Keratinocyte (primary cell): ENCODE measurements at regions not wholly inside any gene's neighbourhood (a gene's known extent, or its start where the extent isn't known, plus 50 kb on each side); places are given as distances from the start of the nearest gene placed in this dataset.

Experiments
- DNase-seq: peaks from one replicate; pipeline ENCODE4 v3.0.0-alpha.2; 2011; ENCODE audit warnings: low read depth, missing footprints, low spot score
- FAIRE-seq: peaks from 2 replicates; lab custom pipeline; 2011; peaks lifted over from hg19 to GRCh38; lab: Jason Lieb, UNC
- H2AFZ ChIP-seq: 2 replicates; pipeline ENCODE4 v1.6.0; 2012; ENCODE audit warnings: low read length, control low read depth, inconsistent platforms; ENCODE audit not compliant: control insufficient read depth
- H3K27ac ChIP-seq: 2 replicates; pipeline ENCODE4 v1.5.1; 2011; ENCODE audit warnings: low read length; ENCODE audit not compliant: control insufficient read depth, insufficient read depth
- H3K27me3 ChIP-seq: 3 replicates; pipeline ENCODE4 v1.6.0; 2011; ENCODE audit warnings: low read length; ENCODE audit not compliant: control insufficient read depth, insufficient read depth; ENCODE audit errors: extremely low read depth
- H3K36me3 ChIP-seq, 2 experiments: 2 replicates in 1 of 2; 3 replicates in 1 of 2; pipeline ENCODE4 v1.5.1; 2011; ENCODE audit warnings: low read length in 2 of 2, mild to moderate bottlenecking in 1 of 2; ENCODE audit not compliant: control insufficient read depth in 2 of 2, insufficient read depth in 2 of 2; ENCODE audit errors: extremely low read depth in 1 of 2
- H3K4me1 ChIP-seq: 3 replicates; pipeline ENCODE4 v1.5.1; 2011; ENCODE audit warnings: low read length; ENCODE audit not compliant: control insufficient read depth, insufficient read depth; ENCODE audit errors: extremely low read depth
- H3K4me2 ChIP-seq: 3 replicates; pipeline ENCODE4 v1.6.0; 2011; ENCODE audit warnings: low read depth, low read length; ENCODE audit not compliant: control insufficient read depth, insufficient read depth; ENCODE audit errors: extremely low read depth
- H3K4me3 ChIP-seq, 3 experiments: fragments of 200-600 bp in 1 of 3; sonication (generic) in 1 of 3; 2 replicates in 2 of 3; 3 replicates in 1 of 3; pipeline ENCODE4 v1.5.1; 2011 to 2016; ENCODE audit warnings: low read length in 3 of 3, mild to moderate bottlenecking in 3 of 3, control low read depth in 2 of 3, inconsistent platforms in 1 of 3, low read depth in 1 of 3, mixed read lengths in 1 of 3, mixed run types in 1 of 3, moderate library complexity in 1 of 3; ENCODE audit not compliant: control insufficient read depth in 2 of 3, insufficient read depth in 2 of 3; ENCODE audit errors: extremely low read depth in 1 of 3
- H3K79me2 ChIP-seq: 2 replicates; pipeline ENCODE4 v1.6.0; 2012; ENCODE audit warnings: low read length; ENCODE audit not compliant: control insufficient read depth, insufficient read depth
- H3K9ac ChIP-seq: 3 replicates; pipeline ENCODE4 v1.6.0; 2011; ENCODE audit warnings: low read length; ENCODE audit not compliant: control insufficient read depth, insufficient read depth; ENCODE audit errors: extremely low read depth
- H3K9me1 ChIP-seq: 3 replicates; pipeline ENCODE4 v1.6.0; 2011; ENCODE audit warnings: low read length; ENCODE audit not compliant: control insufficient read depth, insufficient read depth; ENCODE audit errors: extremely low read depth
- H3K9me3 ChIP-seq: 2 replicates; pipeline ENCODE4 v1.5.1; 2012; ENCODE audit warnings: low read depth, low read length; ENCODE audit not compliant: control insufficient read depth
- H4K20me1 ChIP-seq: 3 replicates; pipeline ENCODE4 v1.6.0; 2011; ENCODE audit warnings: low read length; ENCODE audit not compliant: control insufficient read depth, insufficient read depth; ENCODE audit errors: extremely low read depth
- EZH2 ChIP-seq: IDR thresholded peaks from one replicate; pipeline ENCODE4 v1.6.1; 2012; ENCODE audit warnings: inconsistent platforms, mild to moderate bottlenecking, low read length, moderate library complexity
- dilution Hi-C: fragments of 300-500 bp; cut with MboI; formaldehyde crosslinking; loops from one replicate; pipeline ENCODE4 v1.7.0; 2020; ENCODE audit warnings: low sequenced_read_pairs; ENCODE audit not compliant: extremely low pct_ligation_motif_present
- TF ChIP-seq, protein P1 (sequence below), 3 experiments: IDR thresholded peaks in 1 of 3; conservative IDR thresholded peaks in 1 of 3; optimal IDR thresholded peaks in 1 of 3; 2 replicates in 2 of 3; 3 replicates in 1 of 3; pipeline versions ENCODE3 to v1.5.1; 2011; ENCODE audit warnings: low read length in 3 of 3, mild to moderate bottlenecking in 3 of 3, moderate library complexity in 2 of 3, control low read depth in 1 of 3, inconsistent platforms in 1 of 3; ENCODE audit not compliant: insufficient read depth in 2 of 3; ENCODE audit errors: extremely low read depth in 1 of 3

GRCh38 chr3:4904811-4905695, 74.2 kb upstream of the BHLHE40 start:
- H4K20me1 ChIP-seq, result no peaks in the 10 kb centered on the region
- H3K79me2 ChIP-seq, result no peaks in the 10 kb centered on the region
- no peak overlapping the region for H2AFZ ChIP-seq
- no peaks in the 10 kb centered on the region for H3K9me3 ChIP-seq
- peaks cover 3% of the 10 kb centered on the region for H3K9me1 ChIP-seq
- peak overlapping the region; percentile 38 for H3K27ac ChIP-seq
- FAIRE-seq, result peak; percentile 69
- no peak overlapping the region for H3K4me3 ChIP-seq
- H3K4me1 ChIP-seq, result peaks cover 22% of the 10 kb centered on the region
- no peak for TF ChIP-seq EZH2
- TF ChIP-seq, protein P1, sequence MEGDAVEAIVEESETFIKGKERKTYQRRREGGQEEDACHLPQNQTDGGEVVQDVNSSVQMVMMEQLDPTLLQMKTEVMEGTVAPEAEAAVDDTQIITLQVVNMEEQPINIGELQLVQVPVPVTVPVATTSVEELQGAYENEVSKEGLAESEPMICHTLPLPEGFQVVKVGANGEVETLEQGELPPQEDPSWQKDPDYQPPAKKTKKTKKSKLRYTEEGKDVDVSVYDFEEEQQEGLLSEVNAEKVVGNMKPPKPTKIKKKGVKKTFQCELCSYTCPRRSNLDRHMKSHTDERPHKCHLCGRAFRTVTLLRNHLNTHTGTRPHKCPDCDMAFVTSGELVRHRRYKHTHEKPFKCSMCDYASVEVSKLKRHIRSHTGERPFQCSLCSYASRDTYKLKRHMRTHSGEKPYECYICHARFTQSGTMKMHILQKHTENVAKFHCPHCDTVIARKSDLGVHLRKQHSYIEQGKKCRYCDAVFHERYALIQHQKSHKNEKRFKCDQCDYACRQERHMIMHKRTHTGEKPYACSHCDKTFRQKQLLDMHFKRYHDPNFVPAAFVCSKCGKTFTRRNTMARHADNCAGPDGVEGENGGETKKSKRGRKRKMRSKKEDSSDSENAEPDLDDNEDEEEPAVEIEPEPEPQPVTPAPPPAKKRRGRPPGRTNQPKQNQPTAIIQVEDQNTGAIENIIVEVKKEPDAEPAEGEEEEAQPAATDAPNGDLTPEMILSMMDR (optimal IDR thresholded peaks at IDR 0.05 in 1 of 3, IDR thresholded peaks at IDR 0.05 in 1 of 3, conservative IDR thresholded peaks at IDR 0.05 in 1 of 3; ENCODE audit: extremely low read depth in 1 of 3, insufficient read depth in 2 of 3, low read length in 3 of 3), result no peak
- peak; percentile 46 for DNase-seq
- H3K36me3 ChIP-seq, result no peaks in the 10 kb centered on the region
- H3K9ac ChIP-seq, result peak overlapping the region; percentile 40
- no peaks in the 10 kb centered on the region for H3K27me3 ChIP-seq
- H3K4me2 ChIP-seq, result peak overlapping the region; percentile 64
- dilution Hi-C loops, result no loop called here

DNA sequence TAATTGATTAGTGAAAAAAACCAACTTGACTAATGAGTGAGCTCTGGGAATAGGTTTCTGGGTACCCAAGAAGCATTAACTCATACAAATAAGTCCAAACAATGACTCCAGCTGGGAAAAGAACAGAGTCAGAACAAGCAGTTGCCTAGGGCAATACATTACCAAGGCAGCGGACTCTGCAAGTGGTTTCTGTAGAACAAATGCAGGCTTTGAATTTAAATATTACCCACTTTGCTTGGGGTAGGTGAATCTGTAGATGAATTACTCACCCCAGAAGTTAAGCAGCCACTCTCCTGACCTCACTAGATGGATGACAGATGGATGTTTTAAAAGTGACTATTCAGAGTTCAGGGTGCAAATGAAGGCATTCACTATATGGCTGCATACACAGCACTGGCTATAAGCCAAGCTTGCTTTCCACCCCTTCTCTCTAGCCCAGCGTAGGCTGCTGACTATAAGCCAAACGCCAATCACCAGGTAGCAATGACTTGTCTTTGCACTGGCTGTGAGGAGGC, 73.1 kb upstream of the BHLHE40 start:
- DNase-seq, result peak; percentile 85

More for the DNA sequence above, 73.1 kb upstream of the BHLHE40 start:
- no peaks in the 10 kb centered on the region for H4K20me1 ChIP-seq
- H3K4me2 ChIP-seq, result peak overlapping the region; percentile 64
- FAIRE-seq, result peak; percentile 87
- H3K4me1 ChIP-seq, result peaks cover 22% of the 10 kb centered on the region
- dilution Hi-C loops, result no loop called here
- no peak overlapping the region for H2AFZ ChIP-seq
- no peaks in the 10 kb centered on the region for H3K79me2 ChIP-seq
- H3K9me3 ChIP-seq, result no peaks in the 10 kb centered on the region
- H3K27me3 ChIP-seq, result no peaks in the 10 kb centered on the region
- H3K36me3 ChIP-seq, result no peaks in the 10 kb centered on the region
- no peak overlapping the region for H3K4me3 ChIP-seq
- H3K9ac ChIP-seq, result no peak overlapping the region
- H3K27ac ChIP-seq, result peak overlapping the region; percentile 38
- TF ChIP-seq, protein P1 (optimal IDR thresholded peaks at IDR 0.05 in 1 of 3, IDR thresholded peaks at IDR 0.05 in 1 of 3, conservative IDR thresholded peaks at IDR 0.05 in 1 of 3; ENCODE audit: extremely low read depth in 1 of 3, insufficient read depth in 2 of 3, low read length in 3 of 3), result no peak
- H3K9me1 ChIP-seq, result peaks cover 3% of the 10 kb centered on the region
